A673 (cell line): ENCODE measurements at regions not wholly inside any gene's neighbourhood (a gene's known extent, or its start where the extent isn't known, plus 50 kb on each side); places are given as distances from the start of the nearest gene placed in this dataset.
A peak's percentile ranks its signal among the peaks of the same experiment; 100 is the strongest.

ENCODE experiments used
- BruUV-seq: library from RNA; stranded (reverse); fragments of 400-500 nt; replicated peaks from 2 replicates; lab custom pipeline; 2021; lab: Mats Ljungman, UMichigan
- CTCF ChIA-PET: fragments of 300-600 bp; sonication (Branson Sonifier 250); formaldehyde crosslinking; loops from one replicate; lab custom pipeline; 2022; ENCODE audit warnings: antibody characterized with exemption; lab: Charles Lee
- POLR2A ChIA-PET: fragments of 300-600 bp; sonication (Branson Sonifier 250); formaldehyde crosslinking; loops from one replicate; lab custom pipeline; 2022; ENCODE audit warnings: antibody characterized with exemption; ENCODE audit not compliant: low non-redundant PET; lab: Charles Lee
- DNase-seq: peaks from one replicate; pipeline ENCODE4 v3.0.0-alpha.2; 2015; ENCODE audit warnings: low spot score
- H3K27ac ChIP-seq: fragments of 200-600 bp; sonication (generic); 2 replicates; pipeline ENCODE4 v1.5.1; 2016; ENCODE audit warnings: mixed run types, low read depth, mild to moderate bottlenecking, mixed read lengths, antibody characterized with exemption, low read length; ENCODE audit not compliant: poor library complexity, severe bottlenecking
- H3K27me3 ChIP-seq: fragments of 200-600 bp; sonication (generic); replicated peaks from 2 replicates; pipeline ENCODE4 v1.6.1; 2017; ENCODE audit warnings: mixed run types, low read depth, mild to moderate bottlenecking, mixed read lengths, antibody characterized with exemption, low read length; ENCODE audit not compliant: insufficient read depth, poor library complexity
- H3K36me3 ChIP-seq: fragments of 200-600 bp; sonication (generic); 2 replicates; pipeline ENCODE4 v1.6.1; 2016; ENCODE audit warnings: mixed run types, mild to moderate bottlenecking, mixed read lengths, antibody characterized with exemption, low read length; ENCODE audit not compliant: insufficient read depth, poor library complexity, severe bottlenecking
- H3K4me1 ChIP-seq: fragments of 200-600 bp; sonication (generic); 2 replicates; pipeline ENCODE4 v1.6.1; 2017; ENCODE audit warnings: mixed run types, mild to moderate bottlenecking, mixed read lengths, antibody characterized with exemption, low read length; ENCODE audit not compliant: insufficient read depth, poor library complexity, severe bottlenecking
- H3K4me3 ChIP-seq: fragments of 200-600 bp; sonication (generic); 2 replicates; pipeline ENCODE4 v1.5.1; 2016; ENCODE audit warnings: low read depth, mixed run types, mild to moderate bottlenecking, mixed read lengths, low read length; ENCODE audit not compliant: poor library complexity, severe bottlenecking
- H3K9me3 ChIP-seq: fragments of 200-600 bp; sonication (generic); 2 replicates; pipeline ENCODE4 v1.6.1; 2016; ENCODE audit warnings: mixed run types, low read depth, mild to moderate bottlenecking, mixed read lengths, antibody characterized with exemption, low read length; ENCODE audit not compliant: poor library complexity, severe bottlenecking
- CTCF ChIP-seq: fragments of 300-800, 200-600 bp; sonication (generic); conservative IDR thresholded peaks from 2 replicates; pipeline ENCODE4 v1.5.1; 2017; ENCODE audit warnings: low read depth, mild to moderate bottlenecking, antibody characterized with exemption, low read length, moderate library complexity, mixed read lengths
- EZH2 ChIP-seq: fragments of 200-600 bp; sonication (generic); IDR thresholded peaks from 2 replicates; pipeline ENCODE4 v1.6.1; 2017; ENCODE audit warnings: borderline replicate concordance, low read depth, mild to moderate bottlenecking, mixed read lengths, antibody characterized with exemption, low read length; ENCODE audit not compliant: poor library complexity, severe bottlenecking
- intact Hi-C: fragments of 100-400 bp; cut with micrococcal nuclease; formaldehyde crosslinking; loops from one replicate; pipeline ENCODE4 v1.10.0; 2022; ENCODE audit not compliant: unreplicated experiment

GRCh38 chr13:37456506-37456905, 142.1 kb downstream of the POSTN start:
- no TSS peak for BruUV-seq
- H3K4me3 ChIP-seq, result no peak overlapping the region
- DNase-seq, result no peak
- H3K27ac ChIP-seq, result no peak overlapping the region
- H3K9me3 ChIP-seq, result no peaks in the 10 kb centered on the region
- H3K36me3 ChIP-seq, result no peaks in the 10 kb centered on the region
- H3K4me1 ChIP-seq, result no peaks in the 10 kb centered on the region
- no peaks in the 10 kb centered on the region for H3K27me3 ChIP-seq
- POLR2A ChIA-PET, result no interaction called here
- TF ChIP-seq CTCF (no peak), EZH2 (no peak)
- intact Hi-C loops, result no loop called here
- CTCF ChIA-PET, result no interaction called here

- TF ChIP-seq CTCF (no peak), EZH2 (no peak)
- no peak for DNase-seq
- CTCF ChIA-PET, result no interaction called here
- Histone ChIP-seq H3K4me3 (no peak overlapping the region), H3K27ac (no peak overlapping the region), H3K36me3 (no peaks in the 10 kb centered on the region), H3K9me3 (no peaks in the 10 kb centered on the region), H3K27me3 (no peaks in the 10 kb centered on the region), H3K4me1 (no peaks in the 10 kb centered on the region)
- POLR2A ChIA-PET, result no interaction called here
- no TSS peak for BruUV-seq
- intact Hi-C loops, result no loop called here
These were observed 142.5 kb downstream of the POSTN start for GRCh38 chr13:37456041-37456440.

GRCh38 chr13:37453246-37453645, 145.3 kb downstream of the POSTN start:
- Histone ChIP-seq H3K9me3 (no peaks in the 10 kb centered on the region), H3K27ac (no peak overlapping the region), H3K4me3 (no peak overlapping the region), H3K4me1 (no peaks in the 10 kb centered on the region), H3K27me3 (no peaks in the 10 kb centered on the region), H3K36me3 (no peaks in the 10 kb centered on the region)
- TF ChIP-seq EZH2, result no peak
- TF ChIP-seq CTCF, result no peak
- CTCF ChIA-PET, result no interaction called here
- intact Hi-C loops, result no loop called here
- no TSS peak for BruUV-seq
- POLR2A ChIA-PET, result no interaction called here
- DNase-seq, result peak; percentile 23
